ENCODE measurements at regions not wholly inside any gene's neighbourhood (a gene's known extent, or its start where the extent isn't known, plus 50 kb on each side); places are given as distances from the start of the nearest gene placed in this dataset.

- Histone ChIP-seq H3K4me1 (ENCODE audit: insufficient read depth, low read length) (no peaks in the 10 kb centered on the region), H3K27me3 (ENCODE audit: insufficient read depth, low read length) (no peaks in the 10 kb centered on the region), H3K9ac (ENCODE audit: low read depth, low read length) (no peak overlapping the region), H3K9me3 (ENCODE audit: insufficient read depth, low read depth, low read length) (no peaks in the 10 kb centered on the region), H3K36me3 (ENCODE audit: insufficient read depth, low read depth, low read length) (no peaks in the 10 kb centered on the region), H3K27ac (ENCODE audit: low read length) (no peak overlapping the region), H3K4me3 (ENCODE audit: low read length) (no peak overlapping the region)
These were observed 339.2 kb upstream of the JAG1 start for GRCh38 chr20:11012975-11013374.

- no peak overlapping the region for H3K4me3 ChIP-seq (ENCODE audit: low read length)
- no peaks in the 10 kb centered on the region; the same call in 1 of the 2 replicates for H3K4me1 ChIP-seq (ENCODE audit: insufficient read depth, low read length)
- H3K9me3 ChIP-seq (ENCODE audit: insufficient read depth, low read depth, low read length), result no peaks in the 10 kb centered on the region
- H3K27ac ChIP-seq (ENCODE audit: low read length), result no peak overlapping the region
- H3K36me3 ChIP-seq (ENCODE audit: insufficient read depth, low read depth, low read length), result no peaks in the 10 kb centered on the region
- no peak overlapping the region for H3K9ac ChIP-seq (ENCODE audit: low read depth, low read length)
- H3K27me3 ChIP-seq (ENCODE audit: insufficient read depth, low read length), result no peaks in the 10 kb centered on the region
These were observed 340.0 kb upstream of the JAG1 start for GRCh38 chr20:11013801-11014200.

GRCh38 chr20:11015440-11015839 is 341.6 kb upstream of the JAG1 start:
- no peak overlapping the region for H3K4me3 ChIP-seq (ENCODE audit: low read length)

GRCh38 chr20:11017446-11017845 is 343.6 kb upstream of the JAG1 start:
- Histone ChIP-seq H3K36me3 (ENCODE audit: insufficient read depth, low read depth, low read length) (no peaks in the 10 kb centered on the region), H3K27ac (ENCODE audit: low read length) (no peak overlapping the region), H3K4me3 (ENCODE audit: low read length) (no peak overlapping the region), H3K9me3 (ENCODE audit: insufficient read depth, low read depth, low read length) (no peaks in the 10 kb centered on the region), H3K27me3 (ENCODE audit: insufficient read depth, low read length) (no peaks in the 10 kb centered on the region), H3K9ac (ENCODE audit: low read depth, low read length) (no peak overlapping the region), H3K4me1 (ENCODE audit: insufficient read depth, low read length) (no peaks in the 10 kb centered on the region; the same call in 1 of the 2 replicates)

More at GRCh38 chr20:11015440-11015839, 341.6 kb upstream of the JAG1 start:
- Histone ChIP-seq H3K9ac (ENCODE audit: low read depth, low read length) (no peak overlapping the region), H3K27me3 (ENCODE audit: insufficient read depth, low read length) (no peaks in the 10 kb centered on the region), H3K4me1 (ENCODE audit: insufficient read depth, low read length) (no peaks in the 10 kb centered on the region; the same call in 1 of the 2 replicates), H3K27ac (ENCODE audit: low read length) (no peak overlapping the region), H3K9me3 (ENCODE audit: insufficient read depth, low read depth, low read length) (no peaks in the 10 kb centered on the region), H3K36me3 (ENCODE audit: insufficient read depth, low read depth, low read length) (no peaks in the 10 kb centered on the region)

- Histone ChIP-seq H3K27me3 (ENCODE audit: insufficient read depth, low read length) (no peaks in the 10 kb centered on the region), H3K4me1 (ENCODE audit: insufficient read depth, low read length) (no peaks in the 10 kb centered on the region; the same call in 1 of the 2 replicates), H3K9me3 (ENCODE audit: insufficient read depth, low read depth, low read length) (no peaks in the 10 kb centered on the region; the same call in 1 of the 2 replicates), H3K9ac (ENCODE audit: low read depth, low read length) (no peak overlapping the region), H3K36me3 (ENCODE audit: insufficient read depth, low read depth, low read length) (no peaks in the 10 kb centered on the region), H3K4me3 (ENCODE audit: low read length) (no peak overlapping the region), H3K27ac (ENCODE audit: low read length) (no peak overlapping the region)
These were observed 344.9 kb upstream of the JAG1 start for GRCh38 chr20:11018668-11019170.

GRCh38 chr20:11020712-11021111 is 346.9 kb upstream of the JAG1 start:
- Histone ChIP-seq H3K4me1 (ENCODE audit: insufficient read depth, low read length) (no peaks in the 10 kb centered on the region; the same call in 1 of the 2 replicates), H3K27me3 (ENCODE audit: insufficient read depth, low read length) (no peaks in the 10 kb centered on the region), H3K9ac (ENCODE audit: low read depth, low read length) (no peak overlapping the region), H3K36me3 (ENCODE audit: insufficient read depth, low read depth, low read length) (no peaks in the 10 kb centered on the region), H3K4me3 (ENCODE audit: low read length) (no peak overlapping the region), H3K9me3 (ENCODE audit: insufficient read depth, low read depth, low read length) (no peaks in the 10 kb centered on the region; the same call in 1 of the 2 replicates), H3K27ac (ENCODE audit: low read length) (no peak overlapping the region)

- Histone ChIP-seq H3K9ac (ENCODE audit: low read depth, low read length) (no peak overlapping the region), H3K4me1 (ENCODE audit: insufficient read depth, low read length) (no peaks in the 10 kb centered on the region), H3K9me3 (ENCODE audit: insufficient read depth, low read depth, low read length) (no peaks in the 10 kb centered on the region; the same call in 1 of the 2 replicates), H3K27ac (ENCODE audit: low read length) (no peak overlapping the region), H3K36me3 (ENCODE audit: insufficient read depth, low read depth, low read length) (no peaks in the 10 kb centered on the region), H3K27me3 (ENCODE audit: insufficient read depth, low read length) (no peaks in the 10 kb centered on the region), H3K4me3 (ENCODE audit: low read length) (no peak overlapping the region)
These were observed 353.4 kb upstream of the JAG1 start for GRCh38 chr20:11027224-11027623.

GRCh38 chr20:11030351-11030750 is 356.6 kb upstream of the JAG1 start:
- H3K4me1 ChIP-seq (ENCODE audit: insufficient read depth, low read length), result no peaks in the 10 kb centered on the region
- no peak overlapping the region for H3K9ac ChIP-seq (ENCODE audit: low read depth, low read length)
- H3K4me3 ChIP-seq (ENCODE audit: low read length), result no peak overlapping the region
- no peaks in the 10 kb centered on the region for H3K9me3 ChIP-seq (ENCODE audit: insufficient read depth, low read depth, low read length)
- H3K36me3 ChIP-seq (ENCODE audit: insufficient read depth, low read depth, low read length), result no peaks in the 10 kb centered on the region
- H3K27ac ChIP-seq (ENCODE audit: low read length), result no peak overlapping the region
- no peaks in the 10 kb centered on the region for H3K27me3 ChIP-seq (ENCODE audit: insufficient read depth, low read length)

GRCh38 chr20:11031300-11031699 is 357.5 kb upstream of the JAG1 start:
- H3K9me3 ChIP-seq (ENCODE audit: insufficient read depth, low read depth, low read length), result no peaks in the 10 kb centered on the region
- H3K36me3 ChIP-seq (ENCODE audit: insufficient read depth, low read depth, low read length), result no peaks in the 10 kb centered on the region
- H3K4me1 ChIP-seq (ENCODE audit: insufficient read depth, low read length), result no peaks in the 10 kb centered on the region
- H3K9ac ChIP-seq (ENCODE audit: low read depth, low read length), result no peak overlapping the region
- H3K27ac ChIP-seq (ENCODE audit: low read length), result no peak overlapping the region
- no peak overlapping the region for H3K4me3 ChIP-seq (ENCODE audit: low read length)
- no peaks in the 10 kb centered on the region for H3K27me3 ChIP-seq (ENCODE audit: insufficient read depth, low read length)

GRCh38 chr20:11032611-11033010 is 358.8 kb upstream of the JAG1 start:
- no peak overlapping the region for H3K9ac ChIP-seq (ENCODE audit: low read depth, low read length)
- H3K4me3 ChIP-seq (ENCODE audit: low read length), result no peak overlapping the region
- no peaks in the 10 kb centered on the region for H3K27me3 ChIP-seq (ENCODE audit: insufficient read depth, low read length)
- H3K9me3 ChIP-seq (ENCODE audit: insufficient read depth, low read depth, low read length), result no peaks in the 10 kb centered on the region
- no peaks in the 10 kb centered on the region for H3K4me1 ChIP-seq (ENCODE audit: insufficient read depth, low read length)
- no peaks in the 10 kb centered on the region for H3K36me3 ChIP-seq (ENCODE audit: insufficient read depth, low read depth, low read length)
- H3K27ac ChIP-seq (ENCODE audit: low read length), result no peak overlapping the region

- H3K4me3 ChIP-seq (ENCODE audit: low read length), result no peak overlapping the region
- H3K9ac ChIP-seq (ENCODE audit: low read depth, low read length), result no peak overlapping the region
- H3K4me1 ChIP-seq (ENCODE audit: insufficient read depth, low read length), result no peaks in the 10 kb centered on the region
- H3K9me3 ChIP-seq (ENCODE audit: insufficient read depth, low read depth, low read length), result no peaks in the 10 kb centered on the region
- no peaks in the 10 kb centered on the region for H3K36me3 ChIP-seq (ENCODE audit: insufficient read depth, low read depth, low read length)
- H3K27ac ChIP-seq (ENCODE audit: low read length), result no peak overlapping the region
- no peaks in the 10 kb centered on the region for H3K27me3 ChIP-seq (ENCODE audit: insufficient read depth, low read length)
These were observed 360.2 kb upstream of the JAG1 start for GRCh38 chr20:11034025-11034424.

GRCh38 chr20:11035211-11035610 is 361.4 kb upstream of the JAG1 start:
- Histone ChIP-seq H3K4me3 (ENCODE audit: low read length) (no peak overlapping the region), H3K4me1 (ENCODE audit: insufficient read depth, low read length) (no peaks in the 10 kb centered on the region), H3K9me3 (ENCODE audit: insufficient read depth, low read depth, low read length) (no peaks in the 10 kb centered on the region), H3K36me3 (ENCODE audit: insufficient read depth, low read depth, low read length) (no peaks in the 10 kb centered on the region), H3K9ac (ENCODE audit: low read depth, low read length) (no peak overlapping the region), H3K27ac (ENCODE audit: low read length) (no peak overlapping the region), H3K27me3 (ENCODE audit: insufficient read depth, low read length) (no peaks in the 10 kb centered on the region)

All from iPS-20b (cell line).